Lung microvascular endothelial cell (primary cell): ENCODE measurements at regions not wholly inside any gene's neighbourhood (a gene's known extent, or its start where the extent isn't known, plus 50 kb on each side); places are given as distances from the start of the nearest gene placed in this dataset.
A peak's percentile ranks its signal among the peaks of the same experiment; 100 is the strongest.

Experiments
- DNase-seq, 2 donors: peaks; one replicate each; pipeline versions ENCODE4 v3.0.0 to v3.0.0-alpha.2; 2010; ENCODE audit warnings: low read depth in 2 of 2

GRCh38 chr16:17598968-17599367, 128.2 kb upstream of the XYLT1 start:
- no peak for DNase-seq

- DNase-seq = no peak
Observed at GRCh38 chr16:17591655-17592405, 121.1 kb upstream of the XYLT1 start.

- DNase-seq = no peak
Observed at GRCh38 chr16:17590711-17591654, 120.2 kb upstream of the XYLT1 start.

GRCh38 chr16:17589898-17590297, 119.1 kb upstream of the XYLT1 start:
- no peak for DNase-seq

GRCh38 chr16:17585449-17586074, 114.8 kb upstream of the XYLT1 start:
- no peak for DNase-seq

GRCh38 chr16:17578981-17579874, 108.5 kb upstream of the XYLT1 start:
- DNase-seq = peak; percentile 62 to 67

- DNase-seq = no peak
Observed at GRCh38 chr16:17574256-17574655, 103.5 kb upstream of the XYLT1 start.

GRCh38 chr16:17572145-17572544, 101.4 kb upstream of the XYLT1 start:
- no peak for DNase-seq

- no peak for DNase-seq
Observed at GRCh38 chr16:17571499-17572093, 100.8 kb upstream of the XYLT1 start.

- DNase-seq = no peak
Observed at GRCh38 chr16:17568239-17568638, 97.5 kb upstream of the XYLT1 start.

GRCh38 chr16:17567455-17567854, 96.7 kb upstream of the XYLT1 start:
- no peak for DNase-seq

- DNase-seq = no peak
Observed at GRCh38 chr16:17566656-17567450, 96.1 kb upstream of the XYLT1 start.

GRCh38 chr16:17566075-17566474, 95.3 kb upstream of the XYLT1 start:
- no peak for DNase-seq

- DNase-seq = no peak
Observed at GRCh38 chr16:17565605-17566004, 94.8 kb upstream of the XYLT1 start.

- no peak for DNase-seq
Observed at GRCh38 chr16:17564856-17565255, 94.1 kb upstream of the XYLT1 start.

- DNase-seq = no peak
Observed at GRCh38 chr16:17563323-17564091, 92.7 kb upstream of the XYLT1 start.

GRCh38 chr16:17561056-17561455, 90.3 kb upstream of the XYLT1 start:
- DNase-seq = no peak

- no peak for DNase-seq
Observed at GRCh38 chr16:17560548-17560947, 89.8 kb upstream of the XYLT1 start.

- no peak for DNase-seq
Observed at GRCh38 chr16:17559394-17559793, 88.6 kb upstream of the XYLT1 start.
